COLO829 (cell line): ENCODE measurements at regions not wholly inside any gene's neighbourhood (a gene's known extent, or its start where the extent isn't known, plus 50 kb on each side); places are given as distances from the start of the nearest gene placed in this dataset.
"Not testable (repeated sequence)": the region's sequence is repeated elsewhere in the genome, so short reads cannot be mapped to it uniquely, and the experiment has no call there.

ENCODE experiments used
- DNase-seq: peaks from one replicate; pipeline ENCODE4 v3.0.0; 2012; ENCODE audit warnings: low spot score

GRCh38 chr3:187473778-187474406 is 105.7 kb downstream of the RTP4 start:
- no peak for DNase-seq

GRCh38 chr3:187466306-187466705 is 98.1 kb downstream of the RTP4 start:
- not testable (repeated sequence) for DNase-seq

GRCh38 chr3:187465503-187465902 is 97.3 kb downstream of the RTP4 start:
- DNase-seq: no peak

GRCh38 chr3:187464682-187465081 is 96.5 kb downstream of the RTP4 start:
- DNase-seq: no peak

GRCh38 chr3:187458921-187459320 is 90.7 kb downstream of the RTP4 start:
- DNase-seq: no peak

- no peak for DNase-seq
These were observed 90.2 kb downstream of the RTP4 start for GRCh38 chr3:187458383-187458782.

GRCh38 chr3:187456250-187456649 is 88.1 kb downstream of the RTP4 start:
- DNase-seq: no peak

GRCh38 chr3:187454085-187454815 is 86.1 kb downstream of the RTP4 start:
- no peak for DNase-seq

GRCh38 chr3:187450431-187451190 is 82.4 kb downstream of the RTP4 start:
- peak; percentile 89 for DNase-seq

GRCh38 chr3:187448674-187449073 is 80.5 kb downstream of the RTP4 start:
- no peak for DNase-seq

GRCh38 chr3:187447737-187448136 is 79.6 kb downstream of the RTP4 start:
- no peak for DNase-seq

- DNase-seq: no peak
These were observed 77.2 kb downstream of the RTP4 start for GRCh38 chr3:187445356-187445755.

- DNase-seq: no peak
These were observed 66.3 kb downstream of the RTP4 start for GRCh38 chr3:187434524-187434923.

- DNase-seq: no peak
These were observed 62.4 kb downstream of the RTP4 start for GRCh38 chr3:187430576-187430975.
